NB4 (cell line): ENCODE measurements at regions not wholly inside any gene's neighbourhood (a gene's known extent, or its start where the extent isn't known, plus 50 kb on each side); places are given as distances from the start of the nearest gene placed in this dataset.

Source experiments
- DNase-seq: peaks from one replicate; pipeline ENCODE4 v3.0.0; 2010; ENCODE audit warnings: low read depth
- H3K4me3 ChIP-seq: one replicate; pipeline ENCODE4 v1.5.1; 2011; ENCODE audit warnings: mild to moderate bottlenecking, low read depth, low read length, moderate library complexity
- CTCF ChIP-seq: IDR thresholded peaks from one replicate; pipeline ENCODE4 v1.5.1; 2012; ENCODE audit warnings: low read depth, low read length
- MAX ChIP-seq: IDR thresholded peaks from 2 replicates; pipeline ENCODE4 v1.6.1; 2011; ENCODE audit warnings: low read depth, low read length
- MYC ChIP-seq: IDR thresholded peaks from 2 replicates; pipeline ENCODE4 v1.6.1; 2011; ENCODE audit warnings: low read depth, low read length
- POLR2A ChIP-seq: IDR thresholded peaks from 2 replicates; pipeline ENCODE4 v1.6.1; 2011; ENCODE audit warnings: mild to moderate bottlenecking; ENCODE audit not compliant: insufficient read length; ENCODE audit errors: extremely low read depth

- TF ChIP-seq POLR2A, result no peak
- TF ChIP-seq CTCF, result no peak
- no peak for DNase-seq
- H3K4me3 ChIP-seq, result no peak overlapping the region
These were observed 189.1 kb downstream of the SPCS3 start for GRCh38 chr4:176508780-176509331.

GRCh38 chr4:176525576-176525975, 205.8 kb downstream of the SPCS3 start:
- no peak overlapping the region for H3K4me3 ChIP-seq
- TF ChIP-seq CTCF, result no peak
- TF ChIP-seq MAX, result no peak
- no peak for TF ChIP-seq POLR2A
- no peak for TF ChIP-seq MYC
- DNase-seq, result no peak

GRCh38 chr4:176526704-176527103, 206.9 kb downstream of the SPCS3 start:
- no peak for TF ChIP-seq CTCF
- TF ChIP-seq POLR2A, result no peak
- TF ChIP-seq MYC, result no peak
- TF ChIP-seq MAX, result no peak
- no peak for DNase-seq

GRCh38 chr4:176529574-176529973, 209.8 kb downstream of the SPCS3 start:
- H3K4me3 ChIP-seq, result no peak overlapping the region
- no peak for DNase-seq
- no peak for TF ChIP-seq MYC
- no peak for TF ChIP-seq MAX
- no peak for TF ChIP-seq POLR2A
- no peak for TF ChIP-seq CTCF

More at GRCh38 chr4:176526704-176527103, 206.9 kb downstream of the SPCS3 start:
- no peak overlapping the region for H3K4me3 ChIP-seq

- TF ChIP-seq CTCF (no peak), MAX (no peak), POLR2A (no peak), MYC (no peak)
These were observed 213.4 kb downstream of the SPCS3 start for GRCh38 chr4:176533159-176533558.

GRCh38 chr4:176534566-176534965, 214.8 kb downstream of the SPCS3 start:
- peak; percentile 43 for DNase-seq
- TF ChIP-seq POLR2A (no peak), MYC (no peak), MAX (no peak), CTCF (no peak)
- H3K4me3 ChIP-seq, result no peak overlapping the region

More at GRCh38 chr4:176533159-176533558, 213.4 kb downstream of the SPCS3 start:
- no peak for DNase-seq
- H3K4me3 ChIP-seq, result no peak overlapping the region
